Amygdala (tissue), 56 donors: ENCODE measurements at regions not wholly inside any gene's neighbourhood (a gene's known extent, or its start where the extent isn't known, plus 50 kb on each side); places are given as distances from the start of the nearest gene placed in this dataset.
"Not testable (repeated sequence)": the region's sequence is repeated elsewhere in the genome, so short reads cannot be mapped to it uniquely, and the experiment has no call there.

Source experiments
- DNase-seq, 56 donors: peaks; one replicate each; lab custom pipeline; 2025; lab: John Stamatoyannopoulos, UW

DNA sequence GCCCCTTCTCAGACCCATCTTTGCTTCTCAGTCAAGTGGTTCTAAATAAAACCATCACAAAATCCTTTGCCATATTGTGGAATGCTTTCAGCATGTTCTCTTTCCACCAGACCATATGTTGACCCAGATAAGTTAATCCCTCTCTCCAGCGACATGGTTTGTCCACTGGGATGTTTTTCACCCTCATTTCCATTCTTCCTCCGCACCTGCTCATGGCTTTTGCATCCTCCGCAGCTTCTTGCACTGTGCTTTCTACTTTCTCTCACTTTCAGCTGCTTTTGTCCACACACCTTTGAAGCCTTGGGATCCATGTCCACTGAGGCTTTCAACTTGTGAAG is 52.3 kb upstream of the WAC start:
- no peak for DNase-seq

DNA sequence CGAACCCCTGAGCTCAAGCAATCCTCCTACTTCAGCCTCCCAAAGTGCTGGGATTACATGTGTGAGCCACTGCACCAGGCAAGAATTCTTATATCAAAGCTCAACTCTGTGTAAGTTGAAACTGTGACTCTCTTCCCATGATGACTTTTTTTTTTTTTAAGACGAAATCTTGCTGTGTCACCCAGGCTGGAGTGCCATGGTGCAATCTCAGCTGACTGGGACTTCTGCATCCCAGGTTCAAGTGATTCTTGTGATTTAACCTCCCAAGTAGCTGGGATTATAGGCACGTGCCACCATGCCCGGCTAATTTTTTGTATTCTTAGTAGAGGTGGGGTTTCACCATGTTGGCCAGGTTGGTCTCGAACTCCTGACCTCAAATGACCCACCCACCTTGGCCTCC is 51.6 kb upstream of the WAC start:
- DNase-seq: not testable (repeated sequence)

DNA sequence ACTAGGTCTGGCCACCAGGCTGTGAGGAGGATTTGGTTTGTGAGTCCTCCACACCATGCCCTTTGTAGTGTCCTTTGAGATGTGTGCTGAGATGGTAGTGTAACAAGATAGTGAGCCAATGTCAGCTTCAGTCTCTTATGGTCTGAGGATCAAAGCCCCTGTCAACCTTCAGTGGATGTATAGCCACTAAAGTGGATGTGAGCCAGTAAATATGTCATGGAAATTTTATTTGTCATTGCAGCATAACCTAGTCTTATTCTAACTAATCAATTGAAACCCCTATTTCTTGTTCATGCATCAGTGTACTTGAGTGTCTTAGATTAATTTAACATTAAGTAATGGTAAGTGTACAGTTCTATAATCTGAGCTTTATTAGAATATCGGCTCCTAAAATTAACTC is 51.0 kb upstream of the WAC start:
- no peak for DNase-seq
